NCI-H226 (cell line): ENCODE measurements at regions not wholly inside any gene's neighbourhood (a gene's known extent, or its start where the extent isn't known, plus 50 kb on each side); places are given as distances from the start of the nearest gene placed in this dataset.
"Not testable (repeated sequence)": the region's sequence is repeated elsewhere in the genome, so short reads cannot be mapped to it uniquely, and the experiment has no call there.

Experiments used
- DNase-seq: peaks from one replicate; pipeline ENCODE4 v3.0.0-alpha.2; 2015

DNA sequence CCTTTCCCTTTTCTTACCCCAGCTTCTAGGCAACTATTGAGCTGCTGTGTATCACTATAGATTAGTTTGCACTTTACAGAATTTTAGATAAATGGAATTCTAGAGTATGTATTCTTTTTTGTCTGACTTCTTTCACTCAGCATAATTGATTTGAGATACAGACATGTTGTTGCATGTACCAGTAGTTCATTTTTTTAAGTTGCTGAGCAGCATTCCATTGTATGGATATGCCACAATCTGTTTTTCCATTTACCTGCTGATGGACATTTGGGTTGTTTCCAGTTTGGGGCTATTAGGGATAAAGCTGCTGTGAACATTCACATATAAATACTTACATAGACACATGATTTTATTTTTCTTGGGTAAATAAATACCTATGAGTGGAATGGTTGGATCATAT is 135.7 kb downstream of the IGF1 start:
- no peak for DNase-seq

DNA sequence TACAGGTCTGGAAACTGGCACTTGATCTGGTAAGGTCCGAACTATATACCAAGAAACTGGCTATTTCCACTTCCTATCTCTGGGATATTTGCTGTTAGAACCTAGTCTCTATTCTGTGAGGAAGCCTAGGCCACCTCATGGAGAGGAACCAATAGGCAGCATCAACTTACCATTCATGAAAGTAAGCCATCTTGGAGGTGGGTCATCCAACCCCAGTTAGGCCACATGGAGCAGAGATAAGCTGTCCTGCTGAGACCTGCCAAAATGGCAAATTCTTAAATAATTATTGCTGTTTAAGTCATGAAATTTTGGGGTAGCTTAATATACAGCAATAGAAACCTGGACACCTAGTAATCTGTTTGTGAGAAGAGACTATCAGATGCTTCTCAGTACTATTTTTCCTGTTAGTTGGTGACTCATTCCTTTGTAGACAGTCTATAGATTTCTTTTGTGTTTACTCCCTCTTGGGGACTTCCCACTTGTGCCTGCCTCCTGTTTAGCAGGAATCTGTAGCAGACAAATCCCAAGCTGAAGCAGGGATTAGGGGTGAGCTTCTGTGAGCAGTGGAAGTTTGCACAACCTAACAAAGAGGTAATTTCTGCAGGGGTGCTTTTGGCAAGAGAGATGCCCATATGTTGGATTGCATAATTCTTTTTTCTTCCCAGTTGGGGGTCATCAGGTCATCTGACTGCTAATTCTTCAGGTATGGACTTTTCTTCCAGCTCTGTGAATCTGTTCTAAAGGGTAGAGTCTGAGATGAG is 136.8 kb downstream of the IGF1 start:
- no peak for DNase-seq

DNA sequence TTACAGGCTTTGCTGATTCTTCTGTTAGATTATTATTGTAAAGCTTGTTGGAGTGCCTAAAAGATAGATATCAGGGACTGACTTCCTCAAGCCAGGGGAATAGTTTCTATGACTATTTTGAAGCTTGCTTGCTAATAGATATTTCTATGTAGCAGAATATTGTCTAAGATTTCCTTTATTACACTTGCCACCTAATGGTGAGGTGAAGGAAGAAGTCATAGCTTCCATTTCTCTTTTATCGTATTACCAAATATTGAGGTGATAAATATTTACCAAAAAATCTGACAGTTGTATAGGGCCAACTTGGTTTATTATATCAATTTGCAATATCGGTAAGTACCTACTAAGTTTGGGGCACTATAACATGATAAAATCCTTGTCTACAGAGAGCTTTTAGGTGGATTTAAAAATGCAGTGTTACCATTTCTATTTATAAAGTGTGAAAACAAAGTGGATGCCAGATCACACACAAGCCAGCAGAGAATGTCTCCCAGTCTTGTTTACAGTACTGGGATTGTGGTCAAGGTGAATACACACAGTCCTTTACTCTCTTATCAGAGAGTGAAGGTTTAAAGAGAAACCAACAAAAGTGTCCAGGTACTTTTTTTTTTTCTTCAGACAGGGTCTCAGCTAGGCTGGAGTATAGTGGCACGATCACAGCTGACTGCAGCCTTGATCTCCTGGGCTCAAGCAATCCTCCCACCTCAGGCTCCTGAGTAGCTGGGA is 137.9 kb downstream of the IGF1 start:
- DNase-seq, result no peak

DNA sequence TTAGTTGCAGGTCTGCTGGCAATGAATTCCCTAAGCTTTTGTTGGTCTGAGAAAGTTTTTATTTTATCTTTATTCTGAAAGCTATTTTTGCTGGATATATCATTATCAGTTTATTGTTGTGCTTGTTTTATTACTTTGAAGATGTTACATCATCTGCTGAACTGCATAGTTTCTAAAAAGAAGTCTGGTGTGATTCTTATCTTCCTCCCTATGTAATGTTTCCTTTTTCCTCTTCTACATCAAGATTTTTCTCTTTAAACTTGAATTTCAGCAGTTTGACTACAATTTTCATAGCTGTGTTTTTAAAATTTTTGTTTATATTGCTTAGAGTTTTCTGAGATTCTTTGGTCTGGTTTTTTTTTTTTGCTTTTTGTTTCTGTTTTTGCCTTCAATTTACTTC is 137.1 kb upstream of the PMCH start:
- no peak for DNase-seq

DNA sequence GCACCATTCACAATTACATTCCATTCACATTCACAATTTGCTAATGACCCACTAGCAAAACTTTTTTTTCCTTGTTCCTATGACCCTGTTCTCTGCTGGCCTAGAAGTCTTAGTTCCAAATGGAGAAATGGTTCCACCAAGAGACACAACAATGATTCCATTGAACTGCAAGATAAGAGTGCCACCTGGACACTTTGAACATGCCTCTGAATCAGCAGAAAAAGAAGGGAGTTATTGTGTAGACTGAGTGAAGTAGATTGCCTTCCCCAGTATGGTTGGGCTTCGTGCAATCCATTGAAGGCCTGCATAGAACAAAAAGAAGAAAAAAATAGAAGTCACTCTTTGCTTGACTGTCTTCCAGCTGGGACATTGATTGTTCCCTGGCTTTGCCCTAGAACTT is 133.8 kb upstream of the PMCH start:
- no peak for DNase-seq

DNA sequence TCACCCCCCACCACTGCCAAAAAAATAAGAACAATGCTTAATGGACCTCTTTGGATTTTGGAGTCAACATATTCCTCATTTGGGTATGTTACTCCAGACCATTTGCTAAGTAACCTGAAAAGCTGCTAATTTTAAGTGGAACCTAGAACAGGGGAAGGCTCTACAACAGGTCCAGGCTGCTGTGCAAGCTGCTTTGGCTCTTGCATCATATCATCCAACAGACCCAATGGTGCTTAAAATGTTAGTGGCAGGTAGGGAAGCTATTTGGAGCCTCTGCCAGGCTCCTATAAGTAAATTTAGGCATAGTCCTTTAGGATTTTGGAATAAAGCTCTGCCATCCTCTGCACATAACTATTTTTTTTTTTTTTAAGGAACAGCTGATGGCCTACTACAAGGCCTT is 132.2 kb upstream of the PMCH start:
- no peak for DNase-seq

DNA sequence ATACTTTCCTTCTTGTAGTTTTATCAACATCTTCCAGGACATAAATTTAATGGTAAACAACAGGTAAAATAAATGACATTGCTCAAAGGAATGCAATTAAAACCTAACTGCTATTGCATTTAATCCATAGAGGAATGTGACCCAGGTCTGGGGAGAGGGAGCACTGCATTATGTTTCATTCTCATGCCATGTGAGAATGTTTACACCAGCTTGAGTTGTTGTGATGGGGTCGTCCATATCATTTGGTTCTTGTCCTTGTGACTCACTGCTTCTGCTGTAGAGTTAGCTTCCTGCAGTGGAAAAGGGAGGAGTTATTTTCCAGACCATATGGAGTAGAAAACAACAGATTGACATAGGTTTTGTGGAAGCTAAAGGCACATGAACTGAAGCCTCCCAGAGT is 129.3 kb upstream of the PMCH start:
- no peak for DNase-seq

DNA sequence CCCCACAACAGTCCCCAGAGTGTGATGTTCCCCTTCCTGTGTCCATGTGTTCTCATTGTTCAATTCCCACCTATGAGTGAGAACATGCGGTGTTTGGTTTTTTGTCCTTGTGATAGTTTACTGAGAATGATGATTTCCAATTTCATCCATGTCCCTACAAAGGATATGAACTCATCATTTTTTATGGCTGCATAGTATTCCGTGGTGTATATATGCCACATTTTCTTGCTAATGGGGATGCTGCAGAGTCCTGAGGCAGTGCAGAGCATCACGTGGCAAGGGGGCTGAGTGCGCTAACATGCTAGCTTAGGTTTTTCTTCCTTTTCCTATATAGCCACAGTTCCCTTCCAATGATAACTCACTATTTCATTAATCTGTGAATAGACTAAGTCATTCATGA is 127.5 kb upstream of the PMCH start:
- DNase-seq, result not testable (repeated sequence)

DNA sequence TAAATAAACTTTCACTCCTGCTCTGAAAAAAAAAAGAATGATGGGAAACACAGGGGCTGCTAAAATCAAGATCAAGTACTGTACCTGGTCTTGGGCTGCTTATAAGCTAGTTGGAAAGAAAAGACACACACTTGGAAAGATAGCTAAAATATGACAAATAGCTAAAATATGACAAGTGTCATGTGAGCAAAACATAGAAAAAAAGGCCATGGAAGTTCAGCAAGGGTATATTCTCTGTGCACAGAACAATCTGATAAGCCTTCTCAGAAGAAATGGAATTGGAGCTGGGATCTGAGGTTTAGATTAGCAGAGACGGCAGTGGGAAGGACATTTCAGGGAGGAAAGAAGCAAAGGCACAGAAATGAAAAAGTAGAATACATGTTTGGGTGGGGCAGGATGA is 126.2 kb upstream of the PMCH start:
- DNase-seq, result no peak

DNA sequence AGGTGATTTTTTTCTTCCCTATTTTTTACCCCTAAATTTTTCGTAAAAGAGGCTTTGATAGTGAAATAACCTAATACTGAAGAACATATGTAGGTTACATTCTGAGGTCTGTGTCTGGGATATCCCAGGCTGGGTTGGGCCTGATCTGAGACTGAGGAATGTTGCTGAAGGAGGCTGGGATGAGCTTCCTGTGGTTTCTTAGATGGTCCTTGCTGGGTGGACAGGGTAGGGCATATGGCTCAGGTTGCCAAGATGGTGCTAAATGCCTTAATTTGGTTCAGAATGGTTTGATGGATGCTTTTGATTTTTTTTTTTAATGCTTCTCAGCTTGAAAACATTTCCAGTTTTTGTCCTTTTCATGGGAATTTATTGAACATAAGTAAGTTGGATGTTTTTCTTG is 124.6 kb upstream of the PMCH start:
- DNase-seq, result no peak

DNA sequence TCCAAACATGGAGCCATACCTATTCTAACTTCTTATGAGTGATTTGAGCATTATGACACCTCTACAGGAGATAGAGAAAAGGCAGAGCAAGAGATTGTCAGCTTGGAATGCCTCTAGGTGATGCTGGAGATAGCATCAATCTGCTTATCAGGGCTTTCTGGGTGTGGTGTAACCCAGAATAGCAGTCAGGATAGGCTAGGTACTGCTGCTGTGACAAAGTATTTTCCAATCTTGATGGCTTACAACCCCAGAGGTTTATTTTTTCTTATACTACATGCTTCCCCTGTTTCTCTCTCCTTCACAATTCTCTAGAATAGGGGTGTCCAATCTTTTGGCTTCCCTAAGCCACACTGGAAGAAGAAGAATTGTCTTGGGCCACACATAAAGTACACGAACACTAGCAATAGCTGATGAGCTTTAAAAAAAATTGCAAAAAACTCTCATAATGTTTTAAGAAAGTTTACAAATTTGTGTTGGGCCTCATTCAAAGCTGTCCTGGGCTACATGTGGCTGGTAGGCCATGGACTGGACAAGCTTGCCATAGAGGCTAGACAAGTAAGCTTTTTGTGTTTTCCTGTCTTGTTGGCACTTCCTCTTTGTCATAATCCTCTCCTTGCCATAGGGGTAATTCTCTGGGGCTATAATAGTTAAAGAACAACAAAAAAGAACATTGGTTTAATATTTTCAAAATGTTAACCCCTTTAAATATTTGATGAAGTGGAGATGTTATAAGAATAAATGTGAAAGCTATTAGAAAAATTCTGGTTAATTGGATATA is 123.9 kb upstream of the PMCH start:
- no peak for DNase-seq

DNA sequence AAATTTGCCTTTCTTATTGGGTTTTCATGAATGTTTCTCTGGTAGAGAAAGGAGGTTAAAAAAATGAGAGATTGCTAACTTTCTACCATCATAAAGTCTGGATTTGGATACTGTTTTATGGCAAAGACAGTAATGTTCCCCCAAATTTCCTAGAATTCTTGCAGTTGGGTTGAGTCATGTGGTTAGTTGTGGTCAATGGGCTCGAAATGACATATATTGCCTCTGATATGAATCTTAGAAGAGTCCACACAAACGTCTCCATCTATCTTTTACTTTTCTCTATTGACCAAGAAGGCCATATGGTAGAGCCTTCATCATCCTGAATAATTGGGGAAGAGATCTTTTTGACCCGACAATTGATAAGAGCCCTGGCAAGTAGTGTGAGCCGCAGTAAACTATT is 119.5 kb upstream of the PMCH start:
- DNase-seq, result no peak

DNA sequence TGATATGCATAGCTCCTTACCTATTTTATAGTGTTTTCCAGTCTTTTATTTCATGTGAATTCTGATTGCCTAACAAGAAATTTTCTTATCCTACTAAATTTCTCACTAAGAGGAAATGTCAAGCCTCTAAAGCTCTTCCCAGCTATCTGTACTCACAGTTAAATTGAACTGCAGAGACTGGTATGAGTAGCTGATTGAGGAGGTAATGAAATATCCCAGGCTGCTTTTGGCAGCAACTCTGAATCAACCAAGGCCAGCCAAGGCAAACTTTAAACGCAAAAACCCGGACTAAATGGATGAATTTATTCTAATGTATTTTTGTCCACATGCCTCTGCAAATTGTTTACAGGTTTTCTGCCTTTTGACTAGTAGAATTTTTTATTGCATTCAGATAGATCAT is 119.1 kb upstream of the PMCH start:
- no peak for DNase-seq

DNA sequence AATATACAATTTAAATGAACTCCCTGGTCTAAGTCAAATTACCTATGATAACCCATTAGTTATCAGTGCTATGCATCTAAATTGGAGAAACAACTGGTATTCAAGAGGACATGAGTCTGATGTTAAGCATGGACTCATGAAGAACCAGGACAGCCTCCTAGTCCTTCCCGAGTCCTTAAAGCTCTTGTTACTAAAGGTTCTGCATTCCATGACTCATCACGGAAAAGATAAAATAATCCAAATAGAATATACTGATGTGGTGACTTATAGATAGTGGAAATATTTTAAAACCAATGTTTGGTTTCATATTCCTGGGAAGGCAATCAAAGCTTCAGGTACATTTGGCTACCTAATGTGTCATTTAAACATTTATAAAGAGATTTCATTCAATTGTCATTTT is 117.2 kb upstream of the PMCH start:
- peak; percentile 31 for DNase-seq

DNA sequence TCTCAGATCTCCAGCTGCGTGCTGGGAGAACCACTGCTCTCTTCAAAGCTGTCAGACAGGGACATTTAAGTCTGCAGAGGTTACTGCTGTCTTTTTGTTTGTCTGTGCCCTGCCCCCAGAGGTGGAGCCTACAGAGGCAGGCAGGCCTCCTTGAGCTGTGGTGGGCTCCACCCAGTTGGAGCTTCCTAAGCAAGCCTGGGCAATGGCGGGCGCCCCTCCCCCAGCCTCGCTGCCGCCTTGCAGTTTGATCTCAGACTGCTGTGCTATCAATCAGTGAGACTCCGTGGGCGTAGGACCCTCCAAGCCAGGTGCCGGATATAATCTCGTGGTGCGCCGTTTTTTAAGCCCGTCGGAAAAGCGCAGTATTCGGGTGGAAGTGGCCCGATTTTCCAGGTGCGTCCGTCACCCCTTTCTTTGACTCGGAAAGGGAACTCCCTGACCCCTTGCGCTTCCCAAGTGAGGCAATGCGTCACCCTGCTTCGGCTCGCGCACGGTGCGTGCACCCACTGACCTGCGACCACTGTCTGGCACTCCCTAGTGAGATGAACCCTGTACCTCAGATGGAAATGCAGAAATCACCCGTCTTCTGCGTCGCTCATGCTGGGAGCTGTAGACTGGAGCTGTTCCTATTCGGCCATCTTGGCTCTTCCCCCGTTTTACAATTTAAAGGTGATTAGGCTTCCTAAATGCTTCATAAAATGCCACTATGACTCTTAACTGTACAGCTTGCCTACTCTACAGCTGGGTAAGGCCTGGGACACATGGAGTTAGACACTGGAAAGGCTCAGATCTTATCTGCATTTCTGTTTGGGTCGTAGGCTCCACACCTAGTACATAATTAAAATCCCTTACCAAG is 115.7 kb upstream of the PMCH start:
- not testable (repeated sequence) for DNase-seq

DNA sequence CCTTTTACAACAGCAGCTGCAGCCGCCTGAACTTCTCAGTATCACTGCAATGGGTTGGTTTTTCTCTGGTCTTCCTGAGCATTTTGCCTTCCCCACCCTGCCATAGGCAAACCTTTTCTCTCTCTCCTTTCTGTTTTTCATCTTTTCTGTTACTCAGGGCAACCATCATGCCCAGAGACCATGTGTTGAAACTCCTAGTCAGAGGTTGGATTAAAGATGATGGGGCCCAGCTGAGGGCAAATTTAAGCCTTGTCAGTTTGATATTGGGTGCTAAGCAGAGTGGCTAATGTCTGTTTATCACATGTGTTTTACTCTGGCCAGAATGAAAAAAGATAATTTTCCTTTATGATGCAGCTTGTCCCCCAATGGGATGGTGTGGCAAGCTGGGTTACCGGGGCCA is 107.9 kb upstream of the PMCH start:
- DNase-seq, result no peak

DNA sequence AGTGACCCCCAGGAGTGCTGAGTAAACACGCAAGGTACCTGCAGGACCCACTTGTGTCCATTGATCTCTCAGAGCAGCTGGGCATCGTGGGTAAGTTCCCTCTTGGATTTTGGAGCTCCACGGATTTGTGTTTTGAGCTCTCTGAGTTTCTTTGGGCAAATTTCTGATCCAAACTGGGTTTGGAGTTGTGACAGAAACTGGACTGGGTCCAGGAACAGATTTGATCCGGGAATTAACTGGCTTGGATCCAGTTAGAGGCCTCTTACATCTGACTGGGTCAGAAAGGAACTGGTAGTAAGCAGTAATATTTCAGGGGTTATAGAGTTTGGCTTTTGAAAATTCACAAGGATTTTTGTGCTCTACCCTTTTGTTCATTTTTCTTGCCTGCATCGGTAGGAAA is 107.0 kb upstream of the PMCH start:
- not testable (repeated sequence) for DNase-seq

DNA sequence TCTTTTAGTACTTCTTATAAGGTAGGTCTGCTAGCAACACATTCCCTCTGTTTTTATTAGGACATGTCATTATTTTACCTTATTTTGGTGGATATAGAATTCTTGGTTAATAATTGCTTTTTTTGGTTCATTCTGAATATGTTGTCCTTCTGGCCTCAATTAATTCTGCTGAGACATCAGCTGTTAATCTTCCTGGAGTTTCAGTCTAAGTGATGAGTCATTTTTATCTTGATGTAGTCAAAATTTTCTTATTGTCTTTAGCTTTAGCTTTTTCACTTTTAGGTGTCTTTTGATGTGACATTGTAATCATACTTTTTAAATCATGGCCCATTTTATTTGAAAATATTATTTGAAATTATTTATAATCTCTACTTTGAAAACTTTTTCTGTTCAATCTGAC is 104.9 kb upstream of the PMCH start:
- no peak for DNase-seq

DNA sequence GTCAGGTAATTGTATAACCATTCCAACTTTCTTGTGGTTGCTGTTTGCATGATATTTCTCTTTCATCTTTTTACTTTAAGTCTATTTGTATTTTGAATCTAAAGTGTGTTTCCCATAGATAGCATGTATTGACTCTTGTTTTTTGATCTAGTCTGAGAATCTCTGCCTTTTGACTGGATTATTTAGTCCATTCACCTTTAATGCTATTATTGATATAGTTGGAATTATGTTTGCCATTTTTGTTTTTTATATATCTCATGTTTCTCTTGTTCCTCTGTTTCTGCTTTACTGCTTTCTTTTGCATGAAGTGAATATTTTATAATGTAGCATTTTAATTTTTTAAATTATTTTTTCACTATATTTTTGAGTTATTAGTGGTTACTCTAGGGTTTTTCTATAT is 103.9 kb upstream of the PMCH start:
- no peak for DNase-seq

DNA sequence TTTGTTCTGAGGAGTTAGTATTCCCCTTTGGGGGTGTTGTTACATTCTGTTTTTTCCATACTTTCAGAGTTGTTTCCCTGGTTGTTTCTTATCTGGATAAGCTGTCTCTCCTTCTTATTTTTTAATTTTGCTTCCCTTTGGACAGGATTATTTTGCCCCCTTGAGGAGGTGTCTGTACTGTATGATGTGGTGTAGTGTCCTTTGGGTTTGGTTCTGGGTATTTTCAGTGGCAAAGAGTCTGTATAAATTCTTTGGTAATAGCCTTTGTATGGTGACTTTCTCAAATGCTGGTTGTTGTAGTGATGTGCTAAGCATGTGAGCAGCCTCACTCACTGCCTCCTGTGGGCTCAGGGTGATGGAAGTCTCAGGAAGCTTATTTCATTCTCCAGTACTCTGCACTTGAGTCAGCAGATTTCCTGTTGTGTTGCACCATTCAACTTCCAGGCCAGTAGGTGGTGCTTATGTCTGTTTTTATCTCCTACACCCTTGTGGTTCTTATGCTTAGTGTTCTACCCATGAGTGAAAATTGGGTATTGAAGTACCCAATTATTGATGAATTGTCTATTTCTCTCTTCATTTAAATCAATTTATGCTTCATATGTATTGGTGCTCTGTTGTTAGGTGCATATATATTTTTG is 103.3 kb upstream of the PMCH start:
- peak; percentile 62 for DNase-seq

DNA sequence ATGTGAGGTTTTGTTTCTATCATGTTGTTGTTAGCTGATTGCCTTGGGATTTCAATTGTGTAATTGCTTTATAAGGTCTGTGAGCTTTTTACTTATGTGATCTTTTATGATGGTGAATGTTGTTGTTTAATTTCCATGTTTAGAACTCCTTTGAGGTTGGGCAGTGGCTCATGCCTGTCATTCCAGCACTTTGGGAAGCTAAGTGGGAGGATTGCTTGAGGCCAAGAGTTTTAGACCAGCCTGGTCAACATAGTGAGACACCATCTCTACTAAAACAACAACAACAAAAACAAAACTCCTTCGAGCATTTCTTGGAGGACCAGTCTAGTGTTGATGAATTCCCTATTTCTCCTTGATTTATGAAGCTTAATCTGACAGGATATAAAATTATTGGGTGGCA is 102.1 kb upstream of the PMCH start:
- no peak for DNase-seq

DNA sequence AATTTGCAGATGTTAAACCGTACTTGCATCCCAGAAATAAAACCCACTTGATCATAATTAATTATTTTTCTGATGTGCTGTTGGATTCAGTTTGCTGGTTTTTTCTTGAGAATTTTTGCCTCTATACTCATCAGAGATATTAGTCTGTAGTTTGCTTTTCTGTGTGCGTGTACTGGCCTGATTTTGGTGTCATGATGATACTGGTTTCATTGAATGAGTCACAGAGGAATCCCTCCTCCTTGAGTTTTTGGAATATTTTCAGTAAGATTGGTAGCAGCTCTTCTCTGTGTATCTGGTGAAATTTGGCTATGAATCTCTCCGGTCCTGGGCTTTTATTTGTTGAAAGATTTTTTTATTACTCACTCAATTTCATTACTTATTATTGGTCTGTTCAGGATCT is 100.4 kb upstream of the PMCH start:
- peak; percentile 49 for DNase-seq

DNA sequence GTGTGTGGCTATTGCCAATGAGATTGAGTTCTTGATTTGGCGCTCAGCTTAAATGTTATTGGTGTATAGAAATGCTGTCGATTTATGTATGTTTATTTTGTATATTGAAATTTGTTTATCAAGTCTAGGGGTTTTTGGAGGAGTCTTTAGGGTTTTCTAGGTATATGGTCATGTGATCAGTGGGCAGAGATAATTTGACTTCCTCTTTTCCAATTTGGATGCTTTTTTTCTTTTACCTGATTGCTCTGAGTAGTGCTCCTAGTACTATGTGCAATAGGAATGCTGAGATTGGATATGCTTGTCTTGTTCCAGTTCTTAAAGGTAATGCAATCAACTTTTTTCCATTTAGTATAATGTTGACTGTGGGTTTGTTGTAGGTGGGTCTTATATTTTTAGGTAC is 99.8 kb upstream of the PMCH start:
- no peak for DNase-seq
